ENCODE measurements at regions not wholly inside any gene's neighbourhood (a gene's known extent, or its start where the extent isn't known, plus 50 kb on each side); places are given as distances from the start of the nearest gene placed in this dataset.

- ChIA-PET CTCF (no interaction called here), POLR2A (no interaction called here)
- ATAC-seq (ENCODE audit: poor library complexity) (no peak), DNase-seq (no peak)
- H3K4me1 Mint-ChIP-seq (ENCODE audit: low read depth), result no peaks in the 10 kb centered on the region
- no peak overlapping the region for H3K27ac Mint-ChIP-seq
- H3K9me3 Mint-ChIP-seq, result no peaks in the 10 kb centered on the region
- TF ChIP-seq, protein P1, sequence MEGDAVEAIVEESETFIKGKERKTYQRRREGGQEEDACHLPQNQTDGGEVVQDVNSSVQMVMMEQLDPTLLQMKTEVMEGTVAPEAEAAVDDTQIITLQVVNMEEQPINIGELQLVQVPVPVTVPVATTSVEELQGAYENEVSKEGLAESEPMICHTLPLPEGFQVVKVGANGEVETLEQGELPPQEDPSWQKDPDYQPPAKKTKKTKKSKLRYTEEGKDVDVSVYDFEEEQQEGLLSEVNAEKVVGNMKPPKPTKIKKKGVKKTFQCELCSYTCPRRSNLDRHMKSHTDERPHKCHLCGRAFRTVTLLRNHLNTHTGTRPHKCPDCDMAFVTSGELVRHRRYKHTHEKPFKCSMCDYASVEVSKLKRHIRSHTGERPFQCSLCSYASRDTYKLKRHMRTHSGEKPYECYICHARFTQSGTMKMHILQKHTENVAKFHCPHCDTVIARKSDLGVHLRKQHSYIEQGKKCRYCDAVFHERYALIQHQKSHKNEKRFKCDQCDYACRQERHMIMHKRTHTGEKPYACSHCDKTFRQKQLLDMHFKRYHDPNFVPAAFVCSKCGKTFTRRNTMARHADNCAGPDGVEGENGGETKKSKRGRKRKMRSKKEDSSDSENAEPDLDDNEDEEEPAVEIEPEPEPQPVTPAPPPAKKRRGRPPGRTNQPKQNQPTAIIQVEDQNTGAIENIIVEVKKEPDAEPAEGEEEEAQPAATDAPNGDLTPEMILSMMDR (IDR thresholded peaks at IDR 0.05), result no peak
- no peaks in the 10 kb centered on the region for H3K4me1 ChIP-seq (ENCODE audit: insufficient read depth, low read length)
- H3K36me3 Mint-ChIP-seq (ENCODE audit: low read depth), result no peaks in the 10 kb centered on the region
- H3K4me3 Mint-ChIP-seq, result no peak overlapping the region
- no peak overlapping the region for H3K4me3 ChIP-seq (ENCODE audit: low read length)
- H3K27me3 Mint-ChIP-seq, result peaks cover 46% of the 10 kb centered on the region
- no peaks in the 10 kb centered on the region for H3K9me3 ChIP-seq (ENCODE audit: control insufficient read depth in 1 of 2, insufficient read depth in 1 of 2, low read length in 2 of 2)
- H3K36me3 ChIP-seq (ENCODE audit: insufficient read depth, low read length), result no peaks in the 10 kb centered on the region
- intact Hi-C loops (cut with DNase I, micrococcal nuclease), result no loop called here
- no peaks in the 10 kb centered on the region for H3K27me3 ChIP-seq (ENCODE audit: control insufficient read depth in 1 of 2, insufficient read depth in 2 of 2, low read length in 2 of 2)
- H3K27ac ChIP-seq (ENCODE audit: low read depth in 1 of 2, low read length in 2 of 2), result no peak overlapping the region
Observed at GRCh38 chr16:51056331-51056730, 94.7 kb downstream of the SALL1 start.

GRCh38 chr16:51055434-51055833, 95.6 kb downstream of the SALL1 start:
- TF ChIP-seq, protein P1 (IDR thresholded peaks at IDR 0.05), result no peak
- Histone ChIP-seq H3K4me3 (ENCODE audit: low read length) (no peak overlapping the region), H3K4me1 (ENCODE audit: insufficient read depth, low read length) (no peaks in the 10 kb centered on the region), H3K9me3 (ENCODE audit: control insufficient read depth in 1 of 2, insufficient read depth in 1 of 2, low read length in 2 of 2) (no peaks in the 10 kb centered on the region), H3K36me3 (ENCODE audit: insufficient read depth, low read length) (no peaks in the 10 kb centered on the region), H3K27me3 (ENCODE audit: control insufficient read depth in 1 of 2, insufficient read depth in 2 of 2, low read length in 2 of 2) (no peaks in the 10 kb centered on the region), H3K27ac (ENCODE audit: low read depth in 1 of 2, low read length in 2 of 2) (no peak overlapping the region)
- Mint-ChIP-seq H3K36me3 (ENCODE audit: low read depth) (no peaks in the 10 kb centered on the region), H3K4me1 (ENCODE audit: low read depth) (no peaks in the 10 kb centered on the region), H3K27me3 (peaks cover 46% of the 10 kb centered on the region), H3K27ac (no peak overlapping the region), H3K9me3 (no peaks in the 10 kb centered on the region), H3K4me3 (no peak overlapping the region)
- ATAC-seq (ENCODE audit: poor library complexity), result no peak
- intact Hi-C loops (cut with DNase I, micrococcal nuclease), result no loop called here
- no peak for DNase-seq
- ChIA-PET CTCF (no interaction called here), POLR2A (no interaction called here)

GRCh38 chr16:51053775-51054174, 97.3 kb downstream of the SALL1 start:
- Mint-ChIP-seq H3K4me3 (no peak overlapping the region), H3K36me3 (ENCODE audit: low read depth) (no peaks in the 10 kb centered on the region), H3K9me3 (no peaks in the 10 kb centered on the region), H3K27ac (no peak overlapping the region), H3K4me1 (ENCODE audit: low read depth) (no peaks in the 10 kb centered on the region), H3K27me3 (peaks cover 50% of the 10 kb centered on the region)
- intact Hi-C loops (cut with DNase I, micrococcal nuclease), result no loop called here
- H3K27ac ChIP-seq (ENCODE audit: low read depth in 1 of 2, low read length in 2 of 2), result no peak overlapping the region
- H3K36me3 ChIP-seq (ENCODE audit: insufficient read depth, low read length), result no peaks in the 10 kb centered on the region
- DNase-seq (no peak), ATAC-seq (ENCODE audit: poor library complexity) (no peak)
- TF ChIP-seq, protein P1 (IDR thresholded peaks at IDR 0.05), result no peak
- H3K9me3 ChIP-seq (ENCODE audit: control insufficient read depth in 1 of 2, insufficient read depth in 1 of 2, low read length in 2 of 2), result no peaks in the 10 kb centered on the region
- no peak overlapping the region for H3K4me3 ChIP-seq (ENCODE audit: low read length)
- H3K27me3 ChIP-seq (ENCODE audit: control insufficient read depth in 1 of 2, insufficient read depth in 2 of 2, low read length in 2 of 2), result no peaks in the 10 kb centered on the region
- H3K4me1 ChIP-seq (ENCODE audit: insufficient read depth, low read length), result no peaks in the 10 kb centered on the region
- ChIA-PET POLR2A (no interaction called here), CTCF (no interaction called here)
